Stimulated activated CD4-positive, alpha-beta T cell treated with anti-CD3 and anti-CD28 coated beads, Interleukin-4, amount 100 ng/mL, for 48 hours (primary cell): ENCODE measurements at regions not wholly inside any gene's neighbourhood (a gene's known extent, or its start where the extent isn't known, plus 50 kb on each side); places are given as distances from the start of the nearest gene placed in this dataset.
"Not testable (repeated sequence)": the region's sequence is repeated elsewhere in the genome, so short reads cannot be mapped to it uniquely, and the experiment has no call there.

Source experiments
- DNase-seq, 2 donors: peaks; one replicate each; pipeline ENCODE4 v3.0.0-alpha.2; 2020; ENCODE audit warnings: low read depth in 2 of 2

DNA sequence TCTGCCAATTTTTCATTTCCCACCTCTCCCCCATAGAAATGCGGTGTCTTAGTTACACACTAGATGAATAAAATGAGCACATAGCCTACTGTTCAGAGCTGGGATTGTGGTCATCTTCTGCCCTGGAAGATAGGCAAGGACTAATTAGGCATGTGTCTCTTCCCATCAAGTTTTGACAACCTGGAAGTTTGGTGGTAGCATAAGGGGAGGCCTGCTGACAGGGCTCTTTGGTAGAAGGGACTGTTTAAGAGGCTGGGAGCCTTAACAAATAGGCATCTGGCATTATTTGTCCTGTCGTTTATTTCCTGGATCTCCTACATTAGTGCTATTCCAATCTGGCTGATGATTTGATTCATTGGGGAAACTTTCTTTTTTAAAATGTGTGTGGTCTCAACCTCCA, 512.3 kb downstream of the ZNF385D start:
- DNase-seq: no peak

DNA sequence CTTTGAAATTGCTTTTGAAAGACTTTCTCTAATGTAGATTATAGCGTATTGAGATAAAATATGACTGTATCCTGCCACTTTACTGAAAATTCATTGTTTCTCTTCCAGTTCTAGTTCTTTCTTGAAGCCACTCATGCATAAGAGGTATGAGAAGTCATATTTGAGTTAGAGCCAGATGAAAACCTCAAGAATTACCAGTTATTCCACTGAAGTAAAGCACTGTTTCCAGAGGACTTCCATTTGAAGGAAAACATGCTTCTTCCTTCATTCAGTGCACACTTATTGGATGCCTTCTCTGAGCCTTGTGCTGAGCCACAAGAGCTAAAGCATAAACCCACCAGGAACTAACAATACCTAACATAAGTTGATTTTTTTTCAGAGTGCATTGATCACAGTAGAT, 513.4 kb downstream of the ZNF385D start:
- DNase-seq: no peak

GRCh38 chr3:21235491-21235890, 515.5 kb downstream of the ZNF385D start:
- DNase-seq: no peak

DNA sequence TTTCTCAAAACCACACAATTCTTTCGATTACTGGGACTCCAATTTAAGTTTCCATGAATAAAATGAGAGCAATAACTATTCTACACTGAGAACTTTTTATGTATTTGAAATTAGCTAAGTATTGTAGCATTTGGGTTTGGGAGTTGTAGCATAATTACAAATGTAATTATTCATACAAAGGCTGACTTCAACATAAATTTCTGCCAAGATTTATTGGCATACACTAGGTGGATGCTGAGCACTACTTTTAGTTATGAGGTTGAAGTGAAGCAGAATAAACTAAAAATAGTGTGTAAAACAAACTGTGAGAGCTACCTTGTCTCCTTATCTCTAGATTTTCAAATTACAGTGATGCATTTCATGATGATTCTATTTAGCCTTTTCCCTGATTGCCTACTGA, 516.1 kb downstream of the ZNF385D start:
- DNase-seq: no peak

DNA sequence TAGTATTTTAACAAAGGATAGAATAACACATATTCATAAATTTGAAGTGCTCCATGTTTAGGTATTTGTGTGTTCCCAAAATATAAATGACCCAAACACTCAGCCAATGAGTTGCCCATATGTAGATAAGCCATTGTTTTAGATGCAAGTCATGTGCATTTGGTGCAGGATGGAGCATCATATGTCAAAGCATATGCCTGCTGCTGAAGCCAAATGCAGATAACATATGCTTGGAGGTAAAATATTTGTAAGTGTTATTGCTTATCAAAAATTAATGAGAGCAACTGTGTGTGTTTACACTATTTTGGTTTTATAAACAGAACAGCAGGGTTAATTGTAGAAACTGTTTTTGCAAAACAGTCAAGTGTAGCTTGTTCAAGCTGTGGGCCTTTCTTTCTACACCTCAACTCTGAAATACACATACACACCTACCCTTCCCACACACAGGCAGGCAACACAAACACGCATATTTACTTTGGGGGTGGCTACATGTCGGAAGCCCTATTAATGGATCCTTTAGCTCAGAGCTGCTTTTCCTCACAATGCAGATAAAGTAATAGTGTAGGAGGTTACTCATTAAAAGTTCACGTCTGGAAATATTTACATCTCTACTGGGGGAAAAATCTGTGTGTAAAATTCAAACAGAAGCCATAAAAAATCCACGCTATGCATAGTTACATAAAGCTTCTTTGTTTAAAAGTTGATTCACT, 521.4 kb downstream of the ZNF385D start:
- DNase-seq: no peak

DNA sequence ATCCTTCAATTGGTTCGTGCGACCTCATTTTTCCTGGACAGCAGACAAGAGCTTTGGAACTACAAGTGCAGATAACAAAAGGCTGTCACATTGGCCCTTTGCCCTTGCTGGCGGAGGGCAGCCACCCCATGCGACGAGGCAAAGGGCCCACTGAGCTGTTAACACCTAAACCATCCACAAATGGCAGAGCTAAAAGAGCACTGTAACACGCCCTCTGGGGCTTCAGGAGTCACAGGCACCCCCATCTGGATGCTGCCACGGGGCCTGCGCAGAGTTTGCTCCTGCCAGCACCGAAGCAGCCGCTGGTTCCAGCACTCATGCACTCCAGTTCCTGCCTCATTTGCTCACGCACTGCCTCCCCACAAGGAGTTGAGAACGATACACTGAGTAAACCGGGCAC, 524.9 kb downstream of the ZNF385D start:
- no peak for DNase-seq

DNA sequence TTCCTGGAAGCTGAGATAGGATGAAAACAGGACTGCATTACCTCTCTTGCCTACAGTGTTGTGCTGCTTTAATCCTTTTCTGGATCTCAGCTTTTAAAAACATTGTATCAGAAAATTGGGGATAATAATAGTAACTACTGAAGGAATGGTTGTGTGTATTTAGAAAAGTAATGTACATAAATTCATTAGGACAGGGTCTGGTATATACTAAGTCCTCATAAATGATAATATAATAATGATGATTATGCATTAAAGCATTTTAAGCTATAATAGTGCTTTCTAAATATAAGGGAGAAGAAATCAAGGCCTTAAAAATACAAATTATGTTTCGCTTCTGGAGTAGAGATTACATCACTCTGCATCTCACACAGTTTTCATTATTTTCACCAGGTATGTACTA, 530.1 kb downstream of the ZNF385D start:
- no peak for DNase-seq

DNA sequence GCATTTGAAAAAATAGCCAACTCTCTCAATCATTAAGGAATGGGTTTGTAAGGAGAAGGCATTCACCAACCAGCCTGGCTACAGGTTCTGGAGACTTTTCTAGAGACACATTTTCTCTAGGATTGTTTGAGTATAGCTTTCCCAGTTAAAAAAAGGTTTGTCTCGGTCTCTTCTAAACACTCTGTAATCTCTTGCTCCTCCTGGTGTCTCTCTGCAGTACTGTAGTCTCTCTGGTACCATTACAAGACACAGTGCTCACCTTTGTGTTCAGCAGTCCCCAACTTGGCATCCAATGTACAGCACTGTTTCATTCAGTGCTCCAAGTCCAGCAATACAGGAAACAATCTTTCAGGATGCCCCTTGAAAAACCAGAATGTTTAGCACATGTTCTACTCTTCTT, 534.4 kb downstream of the ZNF385D start:
- DNase-seq: no peak

DNA sequence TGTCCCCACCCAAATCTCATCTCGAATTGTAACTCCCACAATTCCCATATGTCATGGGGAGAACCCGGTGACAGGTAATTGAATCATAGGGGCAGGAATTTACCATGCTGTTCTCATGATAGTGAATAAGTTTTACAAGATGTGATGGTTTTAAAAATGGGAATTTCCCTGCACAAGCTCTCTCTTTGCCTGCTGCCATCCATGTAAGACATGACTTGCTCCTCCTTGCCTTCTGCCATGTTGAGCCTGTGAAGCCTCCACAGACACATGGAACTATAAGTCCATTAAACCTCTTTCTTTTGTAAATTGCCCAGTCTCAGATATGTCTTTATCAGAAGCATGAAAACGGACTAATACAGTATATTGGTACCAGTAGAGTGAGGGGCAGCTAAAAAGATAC, 546.9 kb downstream of the ZNF385D start:
- not testable (repeated sequence) for DNase-seq

DNA sequence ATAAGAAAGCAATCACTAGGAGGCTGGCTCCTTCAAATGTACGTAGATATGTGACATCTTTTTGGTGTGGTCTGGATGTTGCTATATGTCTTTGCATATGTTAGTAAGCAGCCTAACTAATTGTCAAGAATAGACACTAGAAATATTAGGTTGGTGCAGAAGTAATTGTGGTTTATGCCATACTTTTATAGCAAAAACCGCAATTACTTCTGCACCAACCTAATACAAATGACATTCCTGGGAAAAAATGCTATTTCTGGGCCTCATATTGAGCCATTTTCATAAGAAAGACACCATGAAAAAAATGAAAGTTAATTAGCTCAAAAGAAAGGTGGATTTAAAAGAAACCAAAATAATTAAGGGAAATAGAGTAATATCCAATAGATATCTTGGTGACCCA, 555.8 kb downstream of the ZNF385D start:
- DNase-seq: no peak

DNA sequence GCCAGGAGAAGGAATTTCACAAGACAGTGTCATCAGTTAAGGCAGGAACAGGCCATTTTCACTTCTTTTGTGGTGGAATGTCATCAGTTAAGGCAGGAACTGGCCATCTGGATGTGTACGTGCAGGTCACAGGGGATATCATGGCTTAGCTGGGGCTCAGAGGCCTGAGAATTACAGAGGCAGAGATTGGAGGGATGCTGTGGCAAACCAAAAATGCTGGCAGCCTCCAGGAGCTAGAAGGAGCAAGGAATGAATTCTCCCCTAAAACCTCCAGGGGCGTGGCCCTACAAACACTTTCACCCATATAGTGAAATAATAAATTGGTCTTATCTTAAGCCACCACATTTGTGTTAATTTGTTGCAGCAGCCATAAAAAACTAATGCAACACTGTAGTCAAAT, 557.0 kb downstream of the ZNF385D start:
- DNase-seq: not testable (repeated sequence)

- no peak for DNase-seq
These were observed 562.6 kb downstream of the ZNF385D start for GRCh38 chr3:21188459-21188858.

- no peak for DNase-seq
These were observed 565.1 kb downstream of the ZNF385D start for GRCh38 chr3:21185816-21186314.

DNA sequence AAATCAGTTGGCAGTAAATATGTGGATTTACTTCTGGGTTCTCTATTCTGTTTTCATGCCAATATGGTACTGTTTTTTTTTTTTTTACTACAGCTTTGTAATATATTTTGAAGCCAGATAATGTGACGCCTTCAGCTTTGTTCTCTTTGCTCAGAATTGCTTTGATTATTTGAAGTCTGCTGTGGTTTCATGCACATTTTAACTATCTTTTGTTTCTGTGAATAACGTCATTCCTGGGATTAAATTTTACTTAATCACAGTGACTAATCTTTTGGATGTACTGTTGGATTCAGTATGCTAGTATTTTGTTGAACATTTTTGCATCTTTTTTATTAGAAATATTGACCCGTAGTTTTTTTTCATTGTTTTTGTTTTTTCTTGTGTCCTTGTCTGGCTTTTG, 576.5 kb downstream of the ZNF385D start:
- no peak for DNase-seq

DNA sequence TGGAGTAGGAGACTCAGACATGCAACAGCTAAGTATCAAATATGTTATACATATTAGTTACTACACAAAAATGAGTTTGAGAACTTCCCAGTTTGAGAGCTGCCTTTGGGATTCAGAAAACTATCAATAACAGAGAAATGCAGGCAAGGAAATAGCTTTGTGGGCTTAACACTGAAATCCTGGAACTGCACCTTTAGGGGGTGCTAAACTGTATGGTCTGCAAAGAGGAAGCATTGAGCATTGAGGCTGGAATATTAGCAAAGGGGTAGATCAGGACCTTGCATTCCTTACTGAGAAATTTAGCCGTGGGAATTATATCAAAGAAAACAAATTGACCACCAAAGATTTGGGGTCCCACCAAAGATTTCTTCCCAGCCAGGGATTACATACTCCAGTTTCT, 580.0 kb downstream of the ZNF385D start:
- DNase-seq: no peak

GRCh38 chr3:21169948-21170347, 581.1 kb downstream of the ZNF385D start:
- no peak for DNase-seq

GRCh38 chr3:21168471-21168870, 582.5 kb downstream of the ZNF385D start:
- DNase-seq: no peak

- DNase-seq: no peak
These were observed 587.1 kb downstream of the ZNF385D start for GRCh38 chr3:21163956-21164355.

DNA sequence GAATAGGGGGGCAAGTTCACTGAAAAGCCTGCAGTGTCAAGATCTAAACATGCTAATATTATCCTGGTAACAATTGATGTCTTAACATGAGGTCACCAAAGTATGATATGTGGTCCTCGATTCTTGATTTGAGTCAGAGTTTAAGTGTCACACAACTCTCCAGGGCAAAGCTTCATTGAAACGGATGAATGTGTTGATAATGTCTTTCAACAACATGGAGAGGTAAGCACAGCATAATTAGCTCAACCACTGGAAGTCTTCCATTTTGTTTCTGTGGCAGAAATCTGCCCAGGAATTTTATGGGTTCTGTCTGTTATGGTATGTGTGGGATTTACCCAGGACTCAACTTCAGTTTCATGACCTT, 591.5 kb downstream of the ZNF385D start:
- no peak for DNase-seq

GRCh38 chr3:21158861-21159542, 592.0 kb downstream of the ZNF385D start:
- DNase-seq: no peak

GRCh38 chr3:21154911-21155310, 596.1 kb downstream of the ZNF385D start:
- DNase-seq: no peak

- DNase-seq: no peak
These were observed 598.5 kb downstream of the ZNF385D start for GRCh38 chr3:21152555-21152954.

GRCh38 chr3:21142949-21143348, 608.1 kb downstream of the ZNF385D start:
- DNase-seq: no peak

DNA sequence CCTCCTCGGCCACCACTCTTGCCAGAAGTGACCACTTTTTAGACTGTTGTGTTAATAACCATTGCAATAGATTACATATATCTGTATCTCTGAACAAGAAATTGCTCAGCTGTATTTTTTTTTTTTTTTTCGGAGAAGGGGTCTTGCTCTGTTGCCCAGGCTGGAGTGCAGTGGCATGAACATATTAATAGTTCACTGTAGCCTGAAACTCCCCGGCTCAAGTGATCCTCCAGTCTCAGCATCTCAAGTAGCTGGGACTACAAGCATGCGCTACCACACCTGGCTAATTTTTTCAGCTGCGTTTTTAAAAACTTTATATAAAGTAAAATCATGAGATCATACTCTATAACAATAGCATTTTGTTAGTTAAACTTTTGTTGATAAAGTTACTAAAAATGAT, 609.0 kb downstream of the ZNF385D start:
- no peak for DNase-seq
